Stomach (tissue), 8 donors: ENCODE measurements at regions not wholly inside any gene's neighbourhood (a gene's known extent, or its start where the extent isn't known, plus 50 kb on each side); places are given as distances from the start of the nearest gene placed in this dataset.

Source experiments
- DNase-seq, 2 donors: peaks; one replicate each; pipeline versions ENCODE4 v3.0.0 to v3.0.0-alpha.2; 2013 to 2019
- H3K27ac ChIP-seq, 5 donors: fragments of 200-600 bp in 4 of 5; sonication (generic) in 4 of 5; one replicate each; pipeline ENCODE4 v1.5.1; 2013 to 2019; ENCODE audit warnings: mild to moderate bottlenecking in 1 of 5, moderate library complexity in 1 of 5
- H3K27me3 ChIP-seq, 3 donors: fragments of 200-600 bp; sonication (generic); one replicate each; pipeline ENCODE4 v1.5.1; 2017 to 2019; ENCODE audit warnings: mixed run types in 1 of 3
- H3K36me3 ChIP-seq, 4 donors: fragments of 200-600 bp; sonication (generic); 1 replicate in 3 of 4; 2 replicates in 1 of 4; pipeline ENCODE4 v1.5.1; 2016 to 2019
- H3K4me1 ChIP-seq, 4 donors: fragments of 200-600 bp; sonication (generic); one replicate each; pipeline ENCODE4 v1.5.1; 2016 to 2019
- H3K4me3 ChIP-seq, 4 donors: fragments of 200-600 bp; sonication (generic) in 3 of 4; one replicate each; pipeline ENCODE4 v1.5.1; 2016 to 2019; ENCODE audit warnings: mild to moderate bottlenecking in 1 of 4
- H3K9me3 ChIP-seq, 4 donors: fragments of 200-600 bp; sonication (generic); one replicate each; pipeline ENCODE4 v1.5.1; 2016 to 2019
- CTCF ChIP-seq, 7 experiments: fragments of 450-650 bp in 4 of 7; fragments of 200-600 bp in 3 of 7; sonication (generic) in 3 of 7; IDR thresholded peaks; one replicate each; pipeline ENCODE4 v1.5.1; 2016 to 2019; ENCODE audit warnings: antibody characterized with exemption in 7 of 7, control low read depth in 2 of 7, mild to moderate bottlenecking in 1 of 7
- EP300 ChIP-seq: sonication (generic); formaldehyde crosslinking; IDR thresholded peaks from one replicate; pipeline ENCODE4 v1.6.1; 2017; ENCODE audit warnings: antibody characterized with exemption
- POLR2A ChIP-seq, 4 donors: fragments of 450-650 bp; IDR thresholded peaks; one replicate each; pipeline ENCODE4 v1.6.1; 2016; ENCODE audit warnings: antibody characterized with exemption in 4 of 4, control low read depth in 2 of 4, mild to moderate bottlenecking in 1 of 4, moderate library complexity in 1 of 4
- POLR2AphosphoS5 ChIP-seq, 3 donors: sonication (generic); formaldehyde crosslinking; IDR thresholded peaks; one replicate each; pipeline ENCODE4 v1.6.1; 2016; ENCODE audit warnings: antibody characterized with exemption in 3 of 3
- WGBS, 5 donors: extraction: QIAGEN DNeasy Blood & Tissue Kit in 3 of 5; methylation state at CpG; one replicate each; pipeline versions ENCODE4 v1.1.5 to v1.1.7; 2013 to 2018; 5-methylcytosine and 5-hydroxymethylcytosine counted together
- intact Hi-C: fragments of 100-400 bp; cut with DNase I; formaldehyde crosslinking; loops from one replicate; pipeline ENCODE4 v1.15.1; 2023; ENCODE audit warnings: low total_unique reads
- donor health status: healthy with polysubstance abuse.
- donor health status: Bipolar disorder and iron deficiency.
- donor health status: healthy.

- H3K27me3 ChIP-seq: no peaks in the 10 kb centered on the region
- TF ChIP-seq EP300 (no peak), POLR2AphosphoS5 (IDR thresholded peaks at IDR 0.05) (no peak), CTCF (IDR thresholded peaks at IDR 0.05) (no peak), POLR2A (IDR thresholded peaks at IDR 0.05) (no peak)
- DNase-seq: no peak
- no peak overlapping the region for H3K4me3 ChIP-seq
- intact Hi-C loops: no loop called here
- no peaks in the 10 kb centered on the region for H3K9me3 ChIP-seq
- H3K27ac ChIP-seq: no peak overlapping the region
- H3K36me3 ChIP-seq: no peaks in the 10 kb centered on the region
- peaks cover 0 to 2% (median 0%) of the 10 kb centered on the region in 4 donors for H3K4me1 ChIP-seq
Observed at GRCh38 chr9:115373710-115374045, 255.7 kb upstream of the TNC start.

- H3K27ac ChIP-seq: no peak overlapping the region
- no peaks in the 10 kb centered on the region for H3K4me1 ChIP-seq
- intact Hi-C loops: no loop called here
- no peaks in the 10 kb centered on the region for H3K36me3 ChIP-seq
- no peak for TF ChIP-seq EP300
- TF ChIP-seq CTCF (IDR thresholded peaks at IDR 0.05): no peak
- no peak for TF ChIP-seq POLR2A (IDR thresholded peaks at IDR 0.05)
- TF ChIP-seq POLR2AphosphoS5 (IDR thresholded peaks at IDR 0.05): no peak
- no peaks in the 10 kb centered on the region for H3K9me3 ChIP-seq
- no peak for DNase-seq
- no peak overlapping the region for H3K4me3 ChIP-seq
- WGBS, 5 donors: 86 to 93% (median 92%) methylated on average over 4 of the region's 4 CpGs
- H3K27me3 ChIP-seq: no peaks in the 10 kb centered on the region
Observed at GRCh38 chr9:115374724-115375268, 256.8 kb upstream of the TNC start.

- Histone ChIP-seq H3K36me3 (no peaks in the 10 kb centered on the region), H3K27me3 (no peaks in the 10 kb centered on the region), H3K27ac (no peak overlapping the region), H3K4me3 (no peak overlapping the region), H3K4me1 (no peaks in the 10 kb centered on the region), H3K9me3 (peaks cover 0 to 16% (median 13%) of the 10 kb centered on the region in 4 donors)
- no peak for DNase-seq
- TF ChIP-seq POLR2A (IDR thresholded peaks at IDR 0.05) (no peak), CTCF (IDR thresholded peaks at IDR 0.05) (no peak), POLR2AphosphoS5 (IDR thresholded peaks at IDR 0.05) (no peak), EP300 (no peak)
- 88 to 98% (median 97%) methylated on average over 3 of the region's 3 CpGs for WGBS, 5 donors
- intact Hi-C loops: no loop called here
Observed at GRCh38 chr9:115378241-115378640, 260.3 kb upstream of the TNC start.

- H3K36me3 ChIP-seq: no peaks in the 10 kb centered on the region
- H3K9me3 ChIP-seq: peaks cover 0 to 19% (median 16%) of the 10 kb centered on the region in 4 donors
- H3K27ac ChIP-seq: no peak overlapping the region
- no peaks in the 10 kb centered on the region for H3K4me1 ChIP-seq
- H3K4me3 ChIP-seq: no peak overlapping the region
- intact Hi-C loops: no loop called here
- no peaks in the 10 kb centered on the region for H3K27me3 ChIP-seq
- no peak for DNase-seq
- TF ChIP-seq POLR2AphosphoS5 (IDR thresholded peaks at IDR 0.05) (no peak), EP300 (no peak), CTCF (IDR thresholded peaks at IDR 0.05) (no peak), POLR2A (IDR thresholded peaks at IDR 0.05) (no peak)
Observed at GRCh38 chr9:115378758-115379157, 260.8 kb upstream of the TNC start.
